WERI-Rb-1 (cell line): ENCODE measurements at regions not wholly inside any gene's neighbourhood (a gene's known extent, or its start where the extent isn't known, plus 50 kb on each side); places are given as distances from the start of the nearest gene placed in this dataset.

Experiments
- DNase-seq: peaks from one replicate; pipeline ENCODE4 v3.0.0-alpha.2; 2020
- H3K27ac ChIP-seq: fragments of 250-450 bp; sonication (Bioruptor Pico); 2 replicates; pipeline ENCODE4 v1.5.1; 2020; ENCODE audit warnings: mild to moderate bottlenecking, moderate library complexity
- H3K27me3 ChIP-seq: fragments of 250-450 bp; sonication (Bioruptor Pico); 2 replicates; pipeline ENCODE4 v1.5.1; 2021; ENCODE audit warnings: mild to moderate bottlenecking, low read depth, moderate library complexity; ENCODE audit not compliant: insufficient read depth, severe bottlenecking
- H3K36me3 ChIP-seq: fragments of 250-450 bp; sonication (Bioruptor Pico); 2 replicates; pipeline ENCODE4 v1.5.1; 2020; ENCODE audit warnings: mild to moderate bottlenecking, moderate library complexity
- H3K4me3 ChIP-seq: 2 replicates; pipeline ENCODE4 v1.5.1; 2011; ENCODE audit warnings: low read depth, mild to moderate bottlenecking, control low read depth, low read length
- H3K9me3 ChIP-seq: fragments of 250-450 bp; sonication (Bioruptor Pico); 2 replicates; pipeline ENCODE4 v1.5.1; 2021; ENCODE audit warnings: mild to moderate bottlenecking, moderate library complexity; ENCODE audit not compliant: severe bottlenecking
- TF ChIP-seq, protein P1 (sequence below): IDR thresholded peaks from 2 replicates; pipeline ENCODE4 v1.5.1; 2011; ENCODE audit warnings: low read depth, mild to moderate bottlenecking, control low read depth, inconsistent platforms, low read length

DNA sequence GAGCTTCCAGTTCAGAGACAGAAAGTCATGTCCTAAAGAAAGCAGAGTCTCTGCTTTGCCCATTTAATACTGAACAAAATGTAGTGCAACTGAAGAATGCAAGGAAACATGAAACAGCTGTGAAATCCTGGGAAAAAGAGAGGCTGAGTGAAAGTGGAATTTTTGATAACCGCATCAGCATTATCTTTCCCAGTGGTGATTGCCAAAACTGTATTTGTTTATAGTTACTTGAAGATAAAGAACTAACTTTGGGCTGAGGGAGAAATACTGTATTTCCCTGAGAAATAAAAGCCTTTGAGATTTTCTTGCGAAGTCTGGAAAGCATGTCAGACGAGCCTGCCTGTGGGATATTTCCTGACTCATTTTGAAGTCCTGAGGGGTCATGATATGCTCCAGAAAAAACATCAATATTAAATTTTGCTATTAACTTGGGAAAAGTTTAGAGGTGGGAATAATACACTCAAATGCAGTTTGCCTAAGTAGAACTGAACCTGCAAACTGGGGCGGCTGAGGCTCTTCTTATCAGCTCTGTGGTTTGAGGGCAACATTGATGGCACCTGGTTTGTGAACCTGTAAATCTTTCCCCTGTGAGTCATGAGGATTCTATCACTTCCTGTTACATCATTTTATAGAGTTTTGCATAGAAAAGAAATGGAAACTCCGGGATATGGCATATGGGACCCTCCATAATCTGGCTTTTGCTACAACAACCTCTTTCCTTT is 855.3 kb downstream of the MCTP2 start:
- no peaks in the 10 kb centered on the region for H3K9me3 ChIP-seq
- peaks cover 66% of the 10 kb centered on the region for H3K27me3 ChIP-seq
- no peak overlapping the region for H3K4me3 ChIP-seq
- no peak for DNase-seq
- TF ChIP-seq, protein P1, sequence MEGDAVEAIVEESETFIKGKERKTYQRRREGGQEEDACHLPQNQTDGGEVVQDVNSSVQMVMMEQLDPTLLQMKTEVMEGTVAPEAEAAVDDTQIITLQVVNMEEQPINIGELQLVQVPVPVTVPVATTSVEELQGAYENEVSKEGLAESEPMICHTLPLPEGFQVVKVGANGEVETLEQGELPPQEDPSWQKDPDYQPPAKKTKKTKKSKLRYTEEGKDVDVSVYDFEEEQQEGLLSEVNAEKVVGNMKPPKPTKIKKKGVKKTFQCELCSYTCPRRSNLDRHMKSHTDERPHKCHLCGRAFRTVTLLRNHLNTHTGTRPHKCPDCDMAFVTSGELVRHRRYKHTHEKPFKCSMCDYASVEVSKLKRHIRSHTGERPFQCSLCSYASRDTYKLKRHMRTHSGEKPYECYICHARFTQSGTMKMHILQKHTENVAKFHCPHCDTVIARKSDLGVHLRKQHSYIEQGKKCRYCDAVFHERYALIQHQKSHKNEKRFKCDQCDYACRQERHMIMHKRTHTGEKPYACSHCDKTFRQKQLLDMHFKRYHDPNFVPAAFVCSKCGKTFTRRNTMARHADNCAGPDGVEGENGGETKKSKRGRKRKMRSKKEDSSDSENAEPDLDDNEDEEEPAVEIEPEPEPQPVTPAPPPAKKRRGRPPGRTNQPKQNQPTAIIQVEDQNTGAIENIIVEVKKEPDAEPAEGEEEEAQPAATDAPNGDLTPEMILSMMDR: no peak
- no peak overlapping the region for H3K27ac ChIP-seq
- H3K36me3 ChIP-seq: no peaks in the 10 kb centered on the region

DNA sequence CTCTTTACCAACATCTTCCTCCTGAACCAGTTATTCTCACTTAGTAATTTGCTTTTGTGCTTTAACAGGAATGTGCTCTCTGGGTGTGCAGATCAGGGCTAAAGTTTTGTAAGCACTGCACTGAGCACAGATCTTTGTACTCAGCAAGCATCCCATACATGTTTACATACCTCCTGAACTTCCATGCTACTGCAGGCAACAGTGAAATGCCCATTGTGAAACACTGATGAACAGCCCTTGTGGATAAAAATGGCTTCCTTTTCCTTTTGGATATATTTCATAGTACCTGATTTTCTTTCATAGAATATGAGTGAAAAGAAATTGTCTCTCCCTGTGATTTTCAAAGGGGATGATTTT is 855.9 kb downstream of the MCTP2 start:
- no peak for DNase-seq
- no peak overlapping the region for H3K4me3 ChIP-seq

DNA sequence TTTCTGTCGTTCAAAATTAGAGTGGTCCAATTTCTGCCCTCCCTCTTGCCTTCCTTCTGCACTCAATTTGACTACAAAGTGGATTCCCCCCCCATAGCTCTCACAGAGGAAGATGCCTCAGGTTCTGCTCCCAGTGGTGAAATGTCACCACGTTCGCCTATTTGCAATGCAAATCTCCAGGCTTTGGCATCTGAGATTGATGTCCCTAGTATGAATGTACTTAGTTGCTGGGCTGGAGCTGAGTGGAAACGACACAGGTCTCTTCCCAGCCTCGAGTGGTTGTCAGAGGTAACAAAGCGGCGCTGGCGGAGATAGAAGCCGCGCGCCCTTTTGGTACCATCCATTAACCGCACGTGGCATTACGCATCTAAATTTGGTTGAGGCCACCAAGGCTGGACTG is 860.1 kb downstream of the MCTP2 start:
- Histone ChIP-seq H3K36me3 (no peaks in the 10 kb centered on the region), H3K9me3 (no peaks in the 10 kb centered on the region), H3K4me3 (no peak overlapping the region), H3K27me3 (peaks cover 60% of the 10 kb centered on the region), H3K27ac (no peak overlapping the region)
- DNase-seq: no peak
- TF ChIP-seq, protein P1: no peak

More for the DNA sequence above, 855.9 kb downstream of the MCTP2 start:
- Histone ChIP-seq H3K27ac (no peak overlapping the region), H3K36me3 (no peaks in the 10 kb centered on the region), H3K9me3 (no peaks in the 10 kb centered on the region), H3K27me3 (peaks cover 68% of the 10 kb centered on the region)
- TF ChIP-seq, protein P1: no peak

DNA sequence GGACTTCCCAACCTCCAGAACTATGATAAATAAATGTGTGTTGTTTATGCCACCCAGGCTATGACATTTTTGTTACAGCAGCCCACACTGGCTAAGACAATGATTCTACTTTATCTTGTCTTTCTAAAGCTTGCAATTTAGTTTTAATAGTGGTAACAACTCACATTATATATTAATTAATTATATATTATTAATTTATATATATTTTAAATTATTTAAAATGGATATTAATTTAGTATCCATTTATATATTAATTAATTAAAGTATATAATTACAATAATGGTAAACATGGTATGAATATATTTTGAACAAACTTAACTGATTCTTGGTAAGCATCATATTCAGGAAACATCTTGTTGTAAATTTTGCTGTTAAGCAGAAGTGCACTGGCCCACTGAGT is 863.9 kb downstream of the MCTP2 start:
- Histone ChIP-seq H3K27ac (no peak overlapping the region), H3K36me3 (no peaks in the 10 kb centered on the region), H3K27me3 (peaks cover 39% of the 10 kb centered on the region), H3K9me3 (no peaks in the 10 kb centered on the region), H3K4me3 (no peak overlapping the region)
- no peak for DNase-seq
- TF ChIP-seq, protein P1: no peak

DNA sequence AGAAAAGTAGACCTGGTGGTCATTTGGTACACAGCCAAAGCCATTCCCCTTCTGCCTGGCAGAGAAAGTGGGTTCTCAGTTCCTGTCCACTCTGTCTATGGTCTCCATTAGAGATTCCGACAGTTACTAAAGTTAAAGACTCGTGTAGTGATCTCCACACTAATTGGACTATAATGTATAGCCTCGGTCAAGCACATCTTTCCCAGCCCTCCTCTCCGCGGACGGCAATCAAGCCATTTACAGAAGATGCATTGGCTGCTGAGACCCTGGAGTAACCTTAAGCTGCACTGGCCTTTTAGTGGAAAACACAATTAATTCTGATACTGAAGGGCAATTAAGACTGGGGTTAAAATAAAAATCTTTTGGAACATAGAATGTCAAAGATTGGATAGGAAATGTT is 865.3 kb downstream of the MCTP2 start:
- TF ChIP-seq, protein P1: no peak
- H3K4me3 ChIP-seq: no peak overlapping the region
- H3K36me3 ChIP-seq: no peaks in the 10 kb centered on the region
- peaks cover 34% of the 10 kb centered on the region for H3K27me3 ChIP-seq
- H3K9me3 ChIP-seq: no peaks in the 10 kb centered on the region
- DNase-seq: no peak
- no peak overlapping the region for H3K27ac ChIP-seq

DNA sequence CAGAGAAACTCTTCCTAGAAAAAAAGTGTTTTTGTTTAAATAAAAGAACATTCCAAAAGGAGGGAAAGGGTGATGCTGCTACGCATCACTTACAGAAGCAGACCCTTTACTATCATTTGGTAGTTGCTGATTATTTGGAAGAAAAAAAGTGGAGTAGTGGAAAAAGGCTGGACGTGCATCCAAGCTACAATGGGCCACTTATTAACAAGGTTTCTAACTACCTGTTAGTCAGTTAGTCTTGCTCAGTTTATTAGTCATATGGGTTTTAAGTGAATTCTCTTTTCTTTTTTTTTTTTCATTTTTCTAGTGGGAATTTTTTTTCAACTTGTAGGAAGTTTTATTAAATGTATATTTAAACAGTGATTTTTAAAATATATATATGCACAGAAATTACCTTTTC is 866.0 kb downstream of the MCTP2 start:
- no peaks in the 10 kb centered on the region for H3K9me3 ChIP-seq
- H3K36me3 ChIP-seq: no peaks in the 10 kb centered on the region
- no peak for DNase-seq
- TF ChIP-seq, protein P1: no peak
- peaks cover 26% of the 10 kb centered on the region for H3K27me3 ChIP-seq
- H3K4me3 ChIP-seq: no peak overlapping the region
- no peak overlapping the region for H3K27ac ChIP-seq
